Dermis microvascular lymphatic vessel endothelial cell (primary cell): ENCODE measurements at regions not wholly inside any gene's neighbourhood (a gene's known extent, or its start where the extent isn't known, plus 50 kb on each side); places are given as distances from the start of the nearest gene placed in this dataset.
A peak's percentile ranks its signal among the peaks of the same experiment; 100 is the strongest.

Experiments used
- DNase-seq, 2 donors: peaks; one replicate each; pipeline versions ENCODE4 v3.0.0 to v3.0.0-alpha.2; 2010; ENCODE audit warnings: low read depth in 2 of 2

DNA sequence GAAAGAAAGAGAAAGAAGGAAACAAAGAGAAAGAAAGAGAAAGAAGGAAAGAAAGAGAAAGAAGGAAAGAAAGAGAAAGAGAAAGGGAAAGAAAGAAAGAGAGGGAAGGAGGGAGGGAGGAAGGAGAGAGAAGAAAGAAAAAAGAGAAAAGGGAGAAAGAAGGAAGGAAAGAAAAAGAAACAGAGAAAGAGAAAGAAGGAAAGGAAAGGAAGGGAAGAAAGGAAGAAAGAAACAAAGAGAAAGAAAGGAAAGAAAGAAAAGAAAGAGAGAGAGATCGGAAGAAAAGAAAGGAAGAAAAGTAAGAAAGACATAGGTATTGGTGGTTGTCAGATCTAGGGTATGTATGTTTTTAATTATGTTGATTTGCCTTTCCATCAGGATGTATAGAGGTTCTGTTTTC lies 342.3 kb downstream of the FOXG1 start:
- DNase-seq, result no peak

DNA sequence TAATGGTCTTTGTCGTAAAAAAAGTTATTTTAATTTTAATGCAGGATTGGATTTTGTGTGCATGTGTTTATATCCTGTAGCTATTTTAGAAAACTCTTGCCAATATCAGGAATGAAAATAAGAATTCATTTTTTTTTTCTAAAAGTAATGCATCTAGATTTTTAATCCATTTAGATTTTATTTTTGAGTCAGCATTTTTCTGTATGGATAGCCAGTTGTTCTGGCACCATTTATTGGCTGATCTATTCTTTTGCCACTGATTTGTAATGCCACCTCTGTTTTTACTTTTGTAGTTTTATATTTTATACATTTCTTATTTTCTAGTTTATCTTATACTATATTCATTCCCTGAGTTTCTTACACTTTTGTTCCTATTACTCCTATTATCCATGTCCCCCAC lies 343.0 kb downstream of the FOXG1 start:
- no peak for DNase-seq

DNA sequence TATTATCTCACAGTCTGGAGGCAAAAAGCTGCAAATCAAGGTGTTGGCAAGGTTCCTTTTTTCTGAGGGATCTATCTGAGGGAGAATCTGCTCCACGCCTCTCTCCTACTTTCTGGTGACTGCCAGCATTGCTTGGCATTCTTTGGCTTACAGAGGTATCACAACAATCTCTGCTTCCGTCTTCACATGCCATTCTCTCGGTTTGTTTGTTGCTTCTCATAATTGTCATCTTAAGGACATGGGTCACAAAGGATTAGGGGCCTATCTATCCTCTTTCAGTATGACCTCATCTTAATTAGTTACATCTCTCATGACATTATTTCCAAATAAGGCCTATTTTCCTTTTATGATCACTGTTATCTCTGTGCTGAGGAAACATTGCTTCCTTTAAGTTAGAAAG lies 345.0 kb downstream of the FOXG1 start:
- peak in 1 of 2 donors; percentile 19 for DNase-seq

GRCh38 chr14:29123017-29123416 lies 356.4 kb downstream of the FOXG1 start:
- peak in 1 of 2 donors; percentile 32 for DNase-seq

- no peak for DNase-seq
These were observed 359.8 kb downstream of the FOXG1 start for GRCh38 chr14:29126361-29126760.

DNA sequence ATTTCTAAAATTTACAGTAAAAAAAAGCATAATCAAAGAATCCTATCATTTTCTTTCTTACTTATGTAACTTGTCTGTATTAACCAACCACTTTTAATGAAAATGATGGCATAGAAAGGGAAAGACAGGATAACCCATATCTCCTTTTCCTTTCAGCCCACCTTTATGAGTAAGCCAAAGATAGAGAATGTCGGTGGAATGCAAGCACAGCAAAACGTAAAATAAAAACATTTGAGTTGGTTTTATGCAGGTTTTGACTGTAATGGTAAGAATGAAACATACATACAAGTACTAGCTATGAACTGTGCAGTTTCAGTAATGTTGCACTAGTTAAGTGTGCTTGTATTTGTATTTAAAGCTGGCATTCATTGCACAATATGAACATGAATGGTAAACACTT lies 360.3 kb downstream of the FOXG1 start:
- DNase-seq, result no peak

- DNase-seq, result no peak
These were observed 373.4 kb downstream of the FOXG1 start for GRCh38 chr14:29140016-29140415.

- no peak for DNase-seq
These were observed 378.0 kb downstream of the FOXG1 start for GRCh38 chr14:29144621-29145020.

DNA sequence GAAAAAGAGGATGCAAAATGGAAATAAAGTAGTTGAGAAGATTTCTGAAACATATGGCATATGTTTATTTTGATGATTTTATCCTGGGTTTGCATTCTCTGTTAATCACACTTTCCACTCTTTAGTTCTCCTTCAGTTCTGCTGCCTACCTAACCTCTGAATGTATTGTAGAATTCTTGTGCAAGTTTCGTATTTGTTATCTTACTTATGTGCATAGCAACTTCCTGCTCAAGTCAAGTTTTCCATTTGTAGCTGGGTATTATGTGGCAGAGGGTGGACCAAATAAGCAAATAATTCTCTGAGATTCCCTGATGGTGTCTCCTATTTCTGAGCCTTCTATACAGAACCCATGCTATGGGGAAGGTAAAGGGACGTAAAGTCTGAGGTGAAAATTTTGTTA lies 381.6 kb downstream of the FOXG1 start:
- no peak for DNase-seq

GRCh38 chr14:29149798-29150197 lies 383.2 kb downstream of the FOXG1 start:
- DNase-seq, result no peak

DNA sequence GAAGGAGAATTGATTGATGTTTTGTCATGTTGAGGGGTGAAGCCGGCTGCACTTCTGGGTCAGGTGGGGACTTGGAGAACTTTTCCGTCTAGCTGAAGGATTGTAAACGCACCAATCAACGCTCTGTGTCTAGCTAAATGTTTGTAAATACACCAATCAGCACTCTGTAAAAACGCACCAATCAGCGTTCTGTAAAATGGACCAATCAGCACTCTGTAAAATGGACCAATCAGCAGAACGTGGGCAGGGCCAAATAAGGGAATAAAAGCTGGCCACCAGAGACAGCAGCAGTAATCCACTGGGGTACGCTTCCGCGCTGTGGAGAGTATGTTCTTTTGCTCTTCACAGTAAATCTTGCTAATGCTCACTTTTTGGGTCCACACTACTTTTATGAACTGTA lies 384.1 kb downstream of the FOXG1 start:
- no peak for DNase-seq

DNA sequence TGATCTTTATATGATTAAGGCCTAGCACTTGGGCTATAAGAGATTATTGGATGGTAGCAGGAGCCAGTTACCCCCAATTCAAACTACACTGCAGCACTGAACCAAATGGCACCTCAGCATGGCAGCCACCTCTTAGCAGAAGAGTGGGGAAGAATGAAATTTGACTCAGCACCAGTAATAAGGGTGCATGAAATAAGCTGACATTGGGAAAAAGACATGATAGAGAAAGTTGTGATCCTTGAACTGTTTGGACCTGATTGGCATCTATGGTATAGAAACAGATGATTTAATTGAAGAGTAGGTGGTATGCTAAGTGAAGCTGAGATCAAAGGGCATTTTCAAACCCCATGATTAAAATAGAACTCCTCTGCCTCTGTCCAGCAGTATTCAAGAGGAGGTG lies 389.5 kb downstream of the FOXG1 start:
- no peak for DNase-seq

- DNase-seq, result no peak
These were observed 395.0 kb downstream of the FOXG1 start for GRCh38 chr14:29161593-29161992.

GRCh38 chr14:29163109-29163508 lies 396.5 kb downstream of the FOXG1 start:
- DNase-seq, result no peak

DNA sequence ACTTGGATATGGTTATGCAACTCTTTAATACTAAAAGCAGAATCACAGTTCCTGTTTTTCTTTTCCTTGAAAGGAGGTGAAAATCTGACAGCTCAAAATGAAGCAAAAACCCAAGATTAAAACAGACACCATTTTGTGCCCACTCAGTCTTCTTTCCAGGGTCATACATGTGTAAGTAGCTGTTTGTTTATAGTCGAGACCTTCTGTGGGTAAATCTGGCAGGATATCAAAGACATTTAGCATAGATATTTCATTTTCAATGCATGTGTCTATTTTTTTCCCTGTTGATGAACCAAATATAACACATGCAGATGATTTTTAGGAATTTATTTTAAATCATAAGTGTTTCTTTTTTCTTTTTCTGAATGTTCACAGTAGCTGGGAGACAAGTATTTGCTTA lies 398.8 kb downstream of the FOXG1 start:
- DNase-seq, result no peak

GRCh38 chr14:29166507-29166906 lies 399.9 kb downstream of the FOXG1 start:
- DNase-seq, result no peak

- DNase-seq, result no peak
These were observed 401.6 kb downstream of the FOXG1 start for GRCh38 chr14:29168149-29168548.

GRCh38 chr14:29169408-29169807 lies 402.8 kb downstream of the FOXG1 start:
- DNase-seq, result no peak

- no peak for DNase-seq
These were observed 409.1 kb downstream of the FOXG1 start for GRCh38 chr14:29175706-29176105.

DNA sequence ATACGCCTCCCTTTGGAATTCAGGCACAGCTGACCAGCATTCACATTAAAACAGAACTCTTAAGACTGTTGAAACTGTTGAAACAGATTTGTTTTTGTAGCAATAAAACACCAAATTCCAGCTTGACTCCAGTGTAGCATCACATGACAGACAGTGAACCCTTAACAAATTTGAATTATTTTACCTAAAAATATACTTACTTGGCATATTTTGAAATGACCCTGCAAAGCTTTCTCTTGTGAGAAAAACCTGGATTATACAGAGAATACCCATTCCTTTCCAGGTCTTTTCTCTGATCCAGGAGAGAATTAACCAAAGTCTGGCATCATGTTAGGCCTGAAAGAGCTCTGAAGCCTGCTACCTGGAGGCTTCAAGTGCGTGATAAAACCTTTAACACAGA lies 410.3 kb downstream of the FOXG1 start:
- no peak for DNase-seq

DNA sequence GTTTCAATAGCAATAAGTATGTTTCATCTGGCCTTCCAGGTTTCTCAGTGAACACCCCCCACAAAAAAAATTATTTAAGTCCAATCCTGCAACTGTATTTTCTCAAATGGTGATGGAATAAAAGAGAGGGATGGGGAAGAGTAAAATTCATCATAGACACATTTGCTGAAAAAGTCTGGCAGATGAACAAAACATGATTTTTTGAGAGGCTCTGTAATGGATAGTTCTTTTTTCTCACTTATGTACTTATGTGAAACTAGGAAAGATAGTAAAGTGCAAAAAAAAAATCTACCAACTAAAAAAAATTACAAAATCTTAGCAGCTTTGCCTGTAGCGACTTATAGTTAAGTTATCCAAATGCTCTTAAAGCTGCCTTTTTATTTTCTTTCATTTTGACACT lies 412.4 kb downstream of the FOXG1 start:
- DNase-seq, result no peak

DNA sequence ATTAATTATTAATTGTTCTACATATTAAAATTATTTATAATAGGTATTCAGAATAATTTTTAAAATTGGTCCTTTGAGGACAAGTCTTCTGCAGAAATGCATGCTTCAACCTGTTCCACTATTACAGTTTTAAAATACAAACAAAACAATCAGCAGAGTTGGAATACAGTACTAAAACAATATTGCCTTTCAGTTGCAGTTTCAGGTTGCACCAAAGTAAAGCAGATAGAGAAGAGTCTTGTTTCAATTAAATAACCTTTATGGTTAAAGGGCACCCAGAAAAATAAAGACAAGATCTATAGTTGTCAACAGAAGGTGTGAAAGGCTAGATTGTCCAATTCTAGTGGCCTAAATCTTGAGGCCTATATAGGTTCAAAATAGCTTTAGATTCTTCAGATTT lies 424.5 kb downstream of the FOXG1 start:
- no peak for DNase-seq

DNA sequence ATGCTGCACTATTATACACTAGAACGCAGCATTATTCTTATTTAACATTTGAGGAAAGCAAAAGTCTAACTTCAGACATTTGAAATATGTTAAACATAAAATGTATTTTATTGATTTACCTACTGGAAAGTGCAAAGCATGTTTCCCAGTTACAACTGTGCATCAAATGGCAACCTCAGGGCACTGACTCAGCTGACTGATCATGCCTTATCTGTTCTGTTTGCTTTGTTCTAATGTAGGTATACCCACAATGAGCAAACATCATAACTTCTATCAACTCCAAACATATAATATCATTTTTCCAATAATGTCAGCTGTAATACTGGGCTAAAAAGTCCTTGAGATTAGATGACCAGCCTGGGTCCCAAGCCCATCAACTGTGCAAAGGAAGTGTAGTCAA lies 431.0 kb downstream of the FOXG1 start:
- DNase-seq, result no peak

DNA sequence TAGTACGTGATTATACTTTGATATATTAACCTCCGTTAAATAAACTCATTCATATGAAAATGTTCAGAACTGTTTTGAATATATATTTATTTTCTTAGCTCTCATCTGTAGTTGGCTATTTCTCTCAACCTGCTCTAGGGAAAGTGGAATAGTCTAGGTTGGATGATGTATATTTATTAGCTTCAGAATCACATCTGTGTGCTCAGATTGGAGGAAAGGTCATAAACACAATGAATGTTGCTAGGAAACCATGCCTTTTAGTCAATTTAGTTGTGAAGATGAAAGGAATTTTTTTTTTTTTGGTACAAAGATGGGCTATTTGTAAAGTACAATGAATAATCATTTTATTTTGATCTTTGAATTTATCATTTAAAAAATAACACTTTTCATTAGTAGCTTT lies 439.1 kb downstream of the FOXG1 start:
- DNase-seq, result no peak

- peak; percentile 36 to 91 for DNase-seq
These were observed 449.3 kb downstream of the FOXG1 start for GRCh38 chr14:29215853-29216252.
